ENCODE measurements at regions not wholly inside any gene's neighbourhood (a gene's known extent, or its start where the extent isn't known, plus 50 kb on each side); places are given as distances from the start of the nearest gene placed in this dataset.

GRCh38 chr20:6471110-6471647, 296.3 kb upstream of the BMP2 start:
- TF ChIP-seq GATA3 (IDR thresholded peaks at IDR 0.05; ENCODE audit: low read depth, low read length) (no peak), GATA2 (IDR thresholded peaks at IDR 0.05; ENCODE audit: low read depth, low read length) (no peak)

All from SH-SY5Y (cell line).